SHP77 treated with DMSO at 0.1 percent for 48 hours (cell line): ENCODE measurements at regions not wholly inside any gene's neighbourhood (a gene's known extent, or its start where the extent isn't known, plus 50 kb on each side); places are given as distances from the start of the nearest gene placed in this dataset.
"Not testable (repeated sequence)": the region's sequence is repeated elsewhere in the genome, so short reads cannot be mapped to it uniquely, and the experiment has no call there.

Experiments used
- DNase-seq: peaks from one replicate; lab custom pipeline; 2025; lab: John Stamatoyannopoulos, UW

DNA sequence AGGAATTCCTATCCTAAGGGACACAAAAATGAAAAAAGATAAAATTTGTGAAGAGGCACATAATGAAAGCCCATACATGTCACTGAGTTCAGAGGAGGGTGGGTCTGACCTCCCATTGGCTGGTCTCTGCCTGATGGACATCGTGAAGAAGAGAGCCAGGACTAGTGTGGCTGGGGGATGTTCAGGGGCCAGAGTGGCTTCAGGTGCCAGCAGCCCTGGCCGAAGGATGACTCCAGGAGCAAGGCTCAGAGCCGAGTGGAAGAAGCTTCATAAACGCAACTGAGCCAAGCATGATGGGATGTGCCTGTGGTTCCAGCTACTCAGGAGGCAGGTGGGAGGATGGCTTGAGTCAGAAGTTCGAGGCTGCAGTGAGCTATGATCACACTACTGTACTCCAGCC is 56.9 kb upstream of the ATP5PO start:
- DNase-seq, result no peak

DNA sequence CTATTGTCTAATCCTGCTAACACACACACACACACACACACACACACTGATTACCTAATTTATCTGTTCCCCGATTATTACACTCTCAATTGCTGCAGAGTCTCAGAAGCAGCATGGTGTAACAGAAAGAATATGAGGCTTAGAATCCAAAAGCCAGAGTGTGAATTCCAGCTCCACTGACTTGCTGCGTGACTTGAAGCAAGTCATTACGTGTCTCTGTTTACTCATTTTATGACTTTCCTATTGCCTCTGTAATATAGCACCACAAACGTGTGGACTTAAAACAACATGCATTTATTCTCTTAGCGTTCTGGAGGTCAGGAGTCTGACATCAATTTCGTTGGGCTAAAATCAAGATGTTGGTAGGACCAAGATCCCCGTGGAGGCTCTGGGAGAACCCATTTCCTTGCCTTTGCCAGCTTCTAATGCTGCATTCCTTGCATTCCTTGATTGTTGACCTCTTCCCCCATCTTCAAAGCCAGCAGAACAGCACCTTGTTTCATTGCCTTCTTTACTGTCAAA is 55.9 kb upstream of the ATP5PO start:
- DNase-seq, result peak; percentile 39

DNA sequence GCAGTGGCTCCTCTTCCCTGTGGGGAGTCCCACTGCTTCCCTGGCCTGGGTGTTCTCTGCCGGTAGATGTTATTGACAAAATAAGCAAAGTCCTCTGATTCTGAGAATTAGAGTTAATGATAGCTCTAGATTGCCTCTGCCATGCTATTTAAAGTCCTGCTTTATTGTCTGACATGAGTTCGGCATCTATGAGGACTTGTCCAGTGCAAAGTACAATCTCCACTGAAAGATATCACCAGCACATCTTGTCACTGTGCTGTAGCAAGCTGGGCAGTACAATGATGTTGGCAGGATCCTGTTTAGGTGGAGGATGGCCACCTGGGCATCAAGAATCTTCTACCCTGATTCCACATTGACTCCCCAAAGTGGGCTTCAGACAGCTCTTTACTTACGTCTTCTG is 54.0 kb upstream of the ATP5PO start:
- DNase-seq, result no peak

DNA sequence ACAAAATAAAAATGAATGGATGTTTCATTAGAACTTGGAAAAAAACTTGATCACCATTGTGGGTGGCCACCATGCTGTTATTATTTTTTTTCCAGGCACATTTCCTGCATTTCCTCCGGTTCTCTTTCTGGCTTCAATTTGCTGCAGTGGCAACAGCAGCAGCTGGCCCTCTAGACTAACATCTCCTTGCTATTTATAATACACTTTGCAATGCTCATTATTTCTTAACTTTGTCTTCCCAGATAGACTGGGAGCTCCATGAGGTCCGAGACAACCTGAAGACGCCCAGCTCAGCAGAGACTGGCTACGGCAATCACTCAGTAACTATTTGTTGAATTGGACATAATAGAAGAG is 53.4 kb upstream of the ATP5PO start:
- no peak for DNase-seq

DNA sequence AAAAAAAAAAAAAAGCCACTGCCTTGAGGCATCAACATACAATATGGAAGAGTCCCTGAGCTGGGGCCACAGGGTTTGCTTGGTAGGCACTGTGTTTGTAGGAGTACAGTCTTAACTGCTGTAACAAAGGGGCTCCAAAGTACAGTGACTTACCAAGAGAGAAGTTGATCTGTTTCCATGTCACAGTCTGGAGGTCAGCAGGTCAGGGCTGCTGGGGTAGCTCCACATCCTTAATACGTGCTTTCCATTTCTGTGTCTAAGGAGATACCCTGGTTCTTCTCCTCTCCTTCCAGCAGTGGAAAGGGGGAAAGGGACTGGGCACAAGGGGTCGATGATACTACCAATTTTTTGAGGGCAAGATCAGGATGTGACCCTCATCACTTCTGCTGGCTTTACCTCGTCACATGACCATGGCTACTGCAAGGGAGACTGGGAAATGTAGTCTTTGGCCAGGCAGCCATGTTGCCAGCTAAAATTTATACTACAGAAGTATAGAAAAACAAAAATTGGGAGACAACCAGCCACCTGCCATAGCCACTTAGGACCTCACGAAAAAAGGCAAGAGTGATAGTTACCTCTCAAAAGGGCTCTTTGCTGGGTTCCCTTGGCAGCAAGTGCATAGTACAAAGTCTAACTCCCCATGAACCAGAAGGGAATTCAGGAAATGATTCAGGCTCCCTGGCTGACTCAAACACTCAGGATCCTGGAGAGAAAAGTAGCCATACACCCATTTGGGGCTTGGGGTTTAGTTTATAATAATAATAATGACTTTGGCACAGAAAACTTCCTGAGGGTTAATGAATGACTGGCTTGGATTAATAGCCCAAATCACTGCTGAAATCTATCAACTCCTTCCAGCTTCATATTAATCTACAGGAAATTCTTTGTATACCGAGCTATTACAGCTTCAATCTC is 52.7 kb upstream of the ATP5PO start:
- no peak for DNase-seq

DNA sequence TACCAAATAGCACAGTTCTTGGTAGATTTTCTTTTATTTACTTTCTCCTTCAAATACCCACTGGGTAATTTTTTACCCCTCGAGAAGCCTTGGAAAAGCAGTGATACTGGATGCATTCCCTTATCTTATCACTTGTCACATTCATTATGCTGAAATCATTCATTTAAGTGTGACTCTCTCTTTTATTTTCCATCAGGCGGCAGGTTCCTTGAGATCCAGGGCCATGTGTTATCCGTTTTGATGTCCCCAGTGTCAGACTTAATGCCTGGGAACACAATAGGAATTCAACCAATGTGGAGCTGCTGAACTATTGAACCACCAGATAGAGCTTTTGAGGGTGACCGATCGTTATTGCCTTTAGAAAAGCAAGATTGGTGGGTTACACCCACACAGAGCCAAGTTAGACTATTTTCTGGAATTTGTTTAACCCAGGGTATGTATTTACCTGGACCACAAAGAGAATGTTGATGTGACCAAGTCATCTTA is 51.5 kb upstream of the ATP5PO start:
- no peak for DNase-seq

DNA sequence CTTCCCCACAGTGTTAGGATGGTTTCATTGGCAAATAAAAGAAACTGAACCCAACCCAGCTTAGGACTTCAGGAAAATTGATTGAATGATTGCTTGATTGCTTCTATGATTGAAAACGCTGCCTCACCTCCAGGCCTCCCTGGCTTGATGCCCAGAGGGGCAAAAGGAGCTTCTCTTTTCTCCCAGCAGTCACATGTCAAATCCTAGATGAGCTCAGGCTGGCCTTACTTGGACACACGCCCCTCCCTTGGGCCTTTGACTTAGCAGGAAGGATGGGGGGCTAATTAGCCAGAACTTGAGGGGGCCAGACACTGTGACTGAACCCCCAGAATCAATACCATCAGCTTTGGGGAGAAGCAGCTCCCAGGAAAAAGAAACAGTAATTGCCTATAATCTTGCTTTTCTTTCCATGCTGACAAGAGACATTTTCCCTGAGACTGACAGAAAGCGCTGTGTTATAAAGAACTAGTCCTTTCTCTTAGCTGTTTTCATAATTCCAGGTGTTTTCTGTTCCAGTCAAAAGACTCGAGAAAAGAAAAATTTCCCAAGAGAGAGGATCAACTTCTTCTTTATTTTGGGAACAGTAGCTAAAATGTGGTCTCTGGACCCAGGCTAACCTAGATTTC is 50.8 kb upstream of the ATP5PO start:
- DNase-seq, result no peak

DNA sequence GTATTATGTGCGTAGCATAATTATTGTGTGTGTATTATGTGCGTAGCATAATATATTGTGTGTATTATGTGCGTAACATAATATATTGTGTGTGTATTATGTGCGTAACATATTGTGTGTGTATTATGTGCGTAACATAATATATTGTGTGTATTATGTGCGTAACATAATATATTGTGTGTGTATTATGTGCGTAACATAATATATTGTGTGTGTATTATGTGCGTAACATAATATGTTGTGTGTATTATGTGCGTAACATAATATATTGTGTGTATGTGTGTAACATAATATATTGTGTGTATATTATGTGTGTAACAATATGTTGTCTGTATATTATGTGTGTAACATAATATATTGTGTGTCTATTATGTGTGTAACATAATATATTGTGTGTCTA is 50.1 kb upstream of the ATP5PO start:
- DNase-seq, result not testable (repeated sequence)
